ENCODE measurements at regions not wholly inside any gene's neighbourhood (a gene's known extent, or its start where the extent isn't known, plus 50 kb on each side); places are given as distances from the start of the nearest gene placed in this dataset.

- no peaks in the 10 kb centered on the region for H3K27me3 Mint-ChIP-seq
- DNase-seq, result no peak
- peaks cover 4% of the 10 kb centered on the region for H3K4me1 Mint-ChIP-seq
- H3K27ac Mint-ChIP-seq, result no peak overlapping the region
- no peaks in the 10 kb centered on the region for H3K36me3 Mint-ChIP-seq
- no peak overlapping the region for H3K4me3 Mint-ChIP-seq
- no peaks in the 10 kb centered on the region for H3K9me3 Mint-ChIP-seq
- CTCF ChIA-PET, result interaction anchor here (1.3 to 1.8 kb wide), 4 partner anchors 26 to 52 kb away, joined by 4 to 10 read pairs (median 5); no protein-coding TSS in a partner anchor
These were observed 78.1 kb upstream of the TNIP3 start for GRCh38 chr4:121242188-121242750.

DNA sequence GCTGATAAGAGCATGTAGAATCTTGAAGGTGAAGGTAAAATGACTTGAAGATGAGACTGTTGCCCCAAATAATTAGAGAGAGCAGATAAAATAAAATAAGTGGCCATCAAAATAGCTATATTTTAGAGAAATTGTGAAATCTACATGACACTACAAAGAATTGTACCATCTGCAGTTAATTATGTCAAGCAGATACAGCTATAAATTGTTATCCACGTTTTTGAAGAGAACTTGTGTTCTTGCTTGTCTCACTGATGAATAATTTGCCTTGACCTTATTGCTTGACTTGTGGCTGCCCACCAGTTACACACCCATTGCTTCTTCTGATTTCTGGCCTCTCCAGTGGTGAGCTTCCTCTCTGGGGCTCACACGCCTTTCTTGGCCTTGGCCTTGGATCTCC, 75.8 kb upstream of the TNIP3 start:
- H3K4me3 Mint-ChIP-seq, result no peak overlapping the region

DNA sequence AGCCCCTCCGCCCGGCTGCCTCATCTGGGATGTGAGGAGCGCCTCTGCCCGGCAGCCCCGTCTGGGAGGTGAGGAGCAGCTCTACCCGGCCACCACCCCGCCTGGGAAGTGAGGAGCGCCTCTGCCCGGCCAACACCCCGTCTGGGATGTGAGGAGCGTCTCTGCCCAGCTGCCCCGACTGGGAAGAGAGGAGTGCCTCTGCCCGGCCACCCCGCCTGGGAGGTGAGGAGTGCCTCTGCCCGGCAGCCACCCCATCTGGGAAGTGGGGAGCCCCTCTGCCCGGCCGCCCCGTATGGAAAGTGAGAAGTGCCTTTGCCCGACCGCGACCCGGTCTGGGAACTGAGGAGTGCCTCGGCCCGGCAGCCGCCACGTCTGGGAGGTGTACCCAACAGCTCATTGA, 74.3 kb upstream of the TNIP3 start:
- CTCF ChIA-PET, result no interaction called here
- Mint-ChIP-seq H3K27ac (no peak overlapping the region), H3K4me1 (peaks cover 3% of the 10 kb centered on the region), H3K9me3 (no peaks in the 10 kb centered on the region), H3K4me3 (no peak overlapping the region), H3K36me3 (no peaks in the 10 kb centered on the region), H3K27me3 (peaks cover 3% of the 10 kb centered on the region)
- DNase-seq, result no peak

More for the DNA sequence above, 75.8 kb upstream of the TNIP3 start:
- no peak for DNase-seq
- no peaks in the 10 kb centered on the region for H3K36me3 Mint-ChIP-seq
- no peaks in the 10 kb centered on the region for H3K9me3 Mint-ChIP-seq
- H3K27ac Mint-ChIP-seq, result no peak overlapping the region
- CTCF ChIA-PET, result no interaction called here
- peaks cover 3% of the 10 kb centered on the region for H3K27me3 Mint-ChIP-seq
- peaks cover 4% of the 10 kb centered on the region for H3K4me1 Mint-ChIP-seq

DNA sequence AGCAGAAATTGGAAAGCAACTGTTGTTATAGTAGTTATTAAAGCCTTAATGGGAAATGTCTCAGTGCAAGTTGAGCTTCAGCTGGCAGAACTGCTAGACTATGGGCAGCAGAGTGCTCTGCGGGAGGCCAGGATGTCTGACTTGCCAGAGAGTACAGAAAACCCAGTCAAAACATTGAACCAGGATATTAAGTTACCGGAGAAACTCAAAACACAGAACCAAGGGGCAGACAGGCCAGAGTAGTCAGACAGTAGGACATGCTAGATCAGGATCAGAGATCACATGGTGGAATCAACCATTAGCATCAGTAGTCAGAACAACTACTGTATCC, 72.9 kb upstream of the TNIP3 start:
- DNase-seq, result no peak
- CTCF ChIA-PET, result no interaction called here
- no peak overlapping the region for H3K27ac Mint-ChIP-seq
- H3K27me3 Mint-ChIP-seq, result peaks cover 3% of the 10 kb centered on the region
- no peaks in the 10 kb centered on the region for H3K4me1 Mint-ChIP-seq
- no peak overlapping the region for H3K4me3 Mint-ChIP-seq
- H3K36me3 Mint-ChIP-seq, result no peaks in the 10 kb centered on the region
- H3K9me3 Mint-ChIP-seq, result no peaks in the 10 kb centered on the region

DNA sequence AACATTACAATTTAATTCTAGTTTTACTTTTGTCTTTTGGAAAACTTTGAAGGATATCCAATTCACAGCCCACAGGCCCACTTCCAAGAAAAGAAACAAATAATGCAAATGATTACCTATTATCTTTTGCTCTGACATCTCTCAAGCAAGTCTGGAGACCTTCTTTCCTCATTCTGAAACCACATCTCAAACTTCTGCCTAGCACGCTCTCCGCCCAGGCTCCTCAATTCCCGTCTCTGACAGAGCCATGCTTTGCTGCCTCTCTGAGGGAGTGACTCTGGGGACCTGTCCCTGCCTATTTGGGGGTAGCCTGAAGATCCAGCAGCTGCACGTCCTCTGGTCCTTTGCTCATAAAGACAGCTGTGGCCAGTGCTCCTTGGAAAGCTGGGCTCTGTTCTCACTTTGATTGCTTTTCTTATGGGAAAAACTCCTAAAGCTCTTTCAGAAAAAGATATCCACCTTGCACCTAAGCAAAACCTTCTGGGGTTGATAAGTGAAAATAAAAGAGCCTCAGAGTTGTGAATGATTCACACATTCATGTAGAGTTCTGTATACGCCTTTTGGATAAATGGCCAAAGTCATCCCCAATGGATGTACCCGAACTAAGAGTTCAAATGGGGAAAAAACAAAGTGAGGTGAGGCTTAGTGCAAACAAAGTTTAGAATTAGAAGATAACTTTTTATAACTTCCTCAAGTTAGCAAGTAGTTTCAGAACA, 72.4 kb upstream of the TNIP3 start:
- H3K4me3 Mint-ChIP-seq, result no peak overlapping the region
- no peaks in the 10 kb centered on the region for H3K4me1 Mint-ChIP-seq
- no peaks in the 10 kb centered on the region for H3K36me3 Mint-ChIP-seq
- no peaks in the 10 kb centered on the region for H3K9me3 Mint-ChIP-seq
- H3K27me3 Mint-ChIP-seq, result peaks cover 3% of the 10 kb centered on the region
- CTCF ChIA-PET, result interaction anchor here (2.5 kb wide), 1 partner anchor 44 kb away, joined by 7 read pairs; no protein-coding TSS in a partner anchor
- no peak overlapping the region for H3K27ac Mint-ChIP-seq
- DNase-seq, result no peak

- Mint-ChIP-seq H3K27ac (no peak overlapping the region), H3K4me3 (no peak overlapping the region), H3K4me1 (no peaks in the 10 kb centered on the region), H3K36me3 (no peaks in the 10 kb centered on the region), H3K27me3 (peaks cover 3% of the 10 kb centered on the region), H3K9me3 (no peaks in the 10 kb centered on the region)
- CTCF ChIA-PET, result interaction anchor here (2.5 kb wide), 1 partner anchor 41 kb away, joined by 7 read pairs; no protein-coding TSS in a partner anchor
- no peak for DNase-seq
These were observed 69.9 kb upstream of the TNIP3 start for GRCh38 chr4:121233982-121234381.

- no peaks in the 10 kb centered on the region for H3K9me3 Mint-ChIP-seq
- H3K4me1 Mint-ChIP-seq, result peaks cover 17% of the 10 kb centered on the region
- DNase-seq, result no peak
- no peak overlapping the region for H3K27ac Mint-ChIP-seq
- no peak overlapping the region for H3K4me3 Mint-ChIP-seq
- H3K27me3 Mint-ChIP-seq, result no peaks in the 10 kb centered on the region
- CTCF ChIA-PET, result no interaction called here
- no peaks in the 10 kb centered on the region for H3K36me3 Mint-ChIP-seq
These were observed 65.9 kb upstream of the TNIP3 start for GRCh38 chr4:121229993-121230392.

DNA sequence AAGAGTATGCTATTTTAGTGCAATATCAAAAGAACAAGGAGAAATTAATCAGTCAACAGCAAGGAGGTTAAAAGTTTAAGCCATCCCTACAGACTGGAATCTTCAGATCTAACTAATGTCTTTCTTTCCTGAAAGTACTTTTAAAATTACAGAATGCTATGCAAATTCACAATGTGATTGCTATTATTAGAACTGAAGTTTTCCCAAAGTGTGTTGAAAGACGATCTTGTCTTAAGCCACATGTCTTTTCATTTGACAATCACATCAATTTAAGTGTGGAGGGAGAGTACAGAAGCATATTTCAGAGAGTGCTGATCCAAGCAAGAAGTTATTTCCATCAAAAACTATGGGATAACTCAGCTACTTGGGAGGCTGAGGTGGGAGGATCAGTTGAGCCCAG, 64.7 kb upstream of the TNIP3 start:
- H3K4me3 Mint-ChIP-seq, result no peak overlapping the region
- peaks cover 17% of the 10 kb centered on the region for H3K4me1 Mint-ChIP-seq
- no peak overlapping the region for H3K27ac Mint-ChIP-seq
- no peaks in the 10 kb centered on the region for H3K27me3 Mint-ChIP-seq
- CTCF ChIA-PET, result no interaction called here
- no peaks in the 10 kb centered on the region for H3K36me3 Mint-ChIP-seq
- no peak for DNase-seq
- no peaks in the 10 kb centered on the region for H3K9me3 Mint-ChIP-seq

GRCh38 chr4:121227341-121227792, 63.2 kb upstream of the TNIP3 start:
- peak overlapping the region; percentile 38 for H3K27ac Mint-ChIP-seq

GRCh38 chr4:121226362-121226761, 62.2 kb upstream of the TNIP3 start:
- no peaks in the 10 kb centered on the region for H3K36me3 Mint-ChIP-seq
- peaks cover 29% of the 10 kb centered on the region for H3K4me1 Mint-ChIP-seq
- no peaks in the 10 kb centered on the region for H3K27me3 Mint-ChIP-seq
- H3K27ac Mint-ChIP-seq, result no peak overlapping the region
- CTCF ChIA-PET, result interaction anchor here (0.9 kb wide), 1 partner anchor 25 kb away, joined by 3 read pairs; no protein-coding TSS in a partner anchor
- H3K4me3 Mint-ChIP-seq, result no peak overlapping the region
- no peaks in the 10 kb centered on the region for H3K9me3 Mint-ChIP-seq
- no peak for DNase-seq

More at GRCh38 chr4:121227341-121227792, 63.2 kb upstream of the TNIP3 start:
- Mint-ChIP-seq H3K9me3 (no peaks in the 10 kb centered on the region), H3K4me1 (peaks cover 19% of the 10 kb centered on the region), H3K36me3 (no peaks in the 10 kb centered on the region), H3K27me3 (no peaks in the 10 kb centered on the region), H3K4me3 (peak overlapping the region; percentile 64)
- CTCF ChIA-PET, result interaction anchor here (0.9 to 1.4 kb wide), 3 partner anchors 21 to 35 kb away, joined by 3 to 7 read pairs (median 3); no protein-coding TSS in a partner anchor
- no peak for DNase-seq

- DNase-seq, result no peak
- Mint-ChIP-seq H3K4me3 (no peak overlapping the region), H3K9me3 (no peaks in the 10 kb centered on the region), H3K27ac (peak overlapping the region; percentile 62), H3K4me1 (peaks cover 34% of the 10 kb centered on the region), H3K27me3 (peaks cover 5% of the 10 kb centered on the region), H3K36me3 (no peaks in the 10 kb centered on the region)
- CTCF ChIA-PET, result interaction anchor here (1.5 to 1.7 kb wide), 2 partner anchors 23 to 29 kb away, joined by 3 to 5 read pairs; no protein-coding TSS in a partner anchor
These were observed 57.5 kb upstream of the TNIP3 start for GRCh38 chr4:121221608-121222007.

DNA sequence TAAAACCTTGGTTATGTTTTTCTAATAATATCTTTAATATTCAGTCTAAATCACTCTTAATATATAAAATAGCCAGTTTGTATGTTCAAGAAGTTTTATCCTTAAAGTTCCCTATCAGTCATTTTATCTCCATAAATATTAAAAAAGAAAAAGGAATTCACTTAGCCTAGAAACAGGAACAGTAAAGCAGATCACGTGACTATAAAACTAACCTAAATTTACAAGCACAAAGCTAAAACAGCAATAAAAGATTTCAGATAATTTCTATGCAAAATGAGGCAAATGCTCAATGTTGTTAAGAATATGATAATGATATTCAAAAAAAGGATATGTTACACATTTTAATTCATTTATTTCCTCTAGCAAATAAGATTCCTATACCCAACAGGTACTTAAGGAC, 57.1 kb upstream of the TNIP3 start:
- Mint-ChIP-seq H3K4me3 (no peak overlapping the region), H3K36me3 (no peaks in the 10 kb centered on the region), H3K27ac (peak overlapping the region; percentile 62), H3K27me3 (peaks cover 5% of the 10 kb centered on the region), H3K9me3 (no peaks in the 10 kb centered on the region), H3K4me1 (peaks cover 34% of the 10 kb centered on the region)
- CTCF ChIA-PET, result interaction anchor here (1.7 kb wide), 1 partner anchor 22 kb away, joined by 3 read pairs; no protein-coding TSS in a partner anchor
- DNase-seq, result no peak

DNA sequence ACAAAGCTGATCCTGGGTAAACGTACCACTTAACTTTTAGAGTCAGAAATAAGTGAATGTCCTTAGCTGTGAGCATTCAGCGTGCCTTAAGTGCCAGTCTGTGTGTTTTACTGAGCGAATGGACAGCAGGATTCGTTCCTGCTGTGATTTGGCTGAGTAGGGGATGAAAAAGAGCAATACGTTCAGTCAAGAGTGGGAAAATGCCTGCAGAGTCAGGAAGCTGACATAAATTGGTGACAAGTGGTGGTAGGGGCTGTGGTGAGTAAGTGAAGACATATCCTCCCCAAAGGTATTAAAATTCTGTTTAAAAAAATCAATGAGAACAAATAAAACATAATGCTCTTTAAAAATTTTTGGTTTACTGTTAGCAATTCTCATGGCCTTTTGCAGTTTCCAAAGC, 56.6 kb upstream of the TNIP3 start:
- Mint-ChIP-seq H3K27ac (no peak overlapping the region), H3K36me3 (no peaks in the 10 kb centered on the region), H3K27me3 (peaks cover 5% of the 10 kb centered on the region), H3K4me1 (peaks cover 32% of the 10 kb centered on the region), H3K9me3 (no peaks in the 10 kb centered on the region), H3K4me3 (no peak overlapping the region)
- DNase-seq, result no peak
- CTCF ChIA-PET, result interaction anchor here (0.9 to 1.4 kb wide), 2 partner anchors 29 to 87 kb away, joined by 3 read pairs; no protein-coding TSS in a partner anchor

GRCh38 chr4:121219227-121219626, 55.1 kb upstream of the TNIP3 start:
- Mint-ChIP-seq H3K36me3 (no peaks in the 10 kb centered on the region), H3K4me3 (no peak overlapping the region), H3K9me3 (no peaks in the 10 kb centered on the region), H3K27me3 (peaks cover 5% of the 10 kb centered on the region), H3K4me1 (peaks cover 32% of the 10 kb centered on the region), H3K27ac (no peak overlapping the region)
- CTCF ChIA-PET, result interaction anchor here (0.9 to 1.4 kb wide), 5 partner anchors 27 to 89 kb away, joined by 3 read pairs; no protein-coding TSS in a partner anchor
- no peak for DNase-seq

DNA sequence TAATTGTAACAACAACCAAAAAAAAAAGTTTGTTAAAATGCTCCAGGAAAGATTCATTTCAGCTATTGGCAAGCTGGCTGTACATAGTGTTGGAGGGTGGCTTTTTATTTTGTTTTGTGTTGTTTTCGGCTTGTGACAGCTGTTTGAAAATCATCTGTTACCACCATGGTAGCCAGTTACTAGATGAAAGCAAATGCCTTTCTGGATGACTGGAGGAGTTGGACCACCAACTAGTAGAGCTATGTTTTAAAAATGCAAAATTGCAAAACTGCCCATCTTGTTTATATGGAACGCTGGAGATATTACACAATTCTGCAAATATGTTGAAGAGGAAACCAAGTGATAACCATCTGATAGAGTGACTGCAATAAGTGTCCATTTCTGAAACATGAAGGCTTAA, 53.2 kb upstream of the TNIP3 start:
- no peak overlapping the region for H3K27ac Mint-ChIP-seq
- peaks cover 30% of the 10 kb centered on the region for H3K4me1 Mint-ChIP-seq
- H3K27me3 Mint-ChIP-seq, result peaks cover 5% of the 10 kb centered on the region
- no peak overlapping the region for H3K4me3 Mint-ChIP-seq
- H3K9me3 Mint-ChIP-seq, result no peaks in the 10 kb centered on the region
- no peak for DNase-seq
- CTCF ChIA-PET, result no interaction called here
- H3K36me3 Mint-ChIP-seq, result no peaks in the 10 kb centered on the region

All from activated naive CD4-positive, alpha-beta T cell treated with anti-CD3 and anti-CD28 coated beads, Interleukin-2, amount 10 ng/mL, durations not matched to agents 7 days and 5 days (primary cell).